Midbrain (tissue), 1 donor: ENCODE measurements at regions not wholly inside any gene's neighbourhood (a gene's known extent, or its start where the extent isn't known, plus 50 kb on each side); places are given as distances from the start of the nearest gene placed in this dataset.
"Not testable (repeated sequence)": the region's sequence is repeated elsewhere in the genome, so short reads cannot be mapped to it uniquely, and the experiment has no call there.

Experiments used
- DNase-seq: peaks from one replicate; lab custom pipeline; 2025; lab: John Stamatoyannopoulos, UW

DNA sequence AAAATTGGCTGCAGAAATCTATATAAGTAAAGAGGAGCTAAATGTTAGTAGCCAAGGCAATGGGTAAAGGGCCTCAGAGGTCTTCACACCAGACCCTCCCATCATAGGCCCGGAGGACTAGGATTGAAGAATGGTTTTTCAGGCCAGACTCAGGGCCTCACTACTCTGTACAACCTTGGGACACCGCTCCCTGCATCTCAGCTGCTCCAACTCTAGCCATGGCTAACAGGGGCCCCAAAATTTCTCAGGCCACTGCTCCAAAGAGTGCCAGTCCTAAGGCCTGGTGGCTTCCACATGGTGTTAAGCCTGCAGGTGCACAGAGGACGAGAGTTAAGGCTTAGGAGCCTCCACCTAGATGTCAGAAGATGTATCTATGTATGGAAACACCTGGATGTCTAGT, 155.5 kb upstream of the MGAT4C start:
- DNase-seq, result no peak

DNA sequence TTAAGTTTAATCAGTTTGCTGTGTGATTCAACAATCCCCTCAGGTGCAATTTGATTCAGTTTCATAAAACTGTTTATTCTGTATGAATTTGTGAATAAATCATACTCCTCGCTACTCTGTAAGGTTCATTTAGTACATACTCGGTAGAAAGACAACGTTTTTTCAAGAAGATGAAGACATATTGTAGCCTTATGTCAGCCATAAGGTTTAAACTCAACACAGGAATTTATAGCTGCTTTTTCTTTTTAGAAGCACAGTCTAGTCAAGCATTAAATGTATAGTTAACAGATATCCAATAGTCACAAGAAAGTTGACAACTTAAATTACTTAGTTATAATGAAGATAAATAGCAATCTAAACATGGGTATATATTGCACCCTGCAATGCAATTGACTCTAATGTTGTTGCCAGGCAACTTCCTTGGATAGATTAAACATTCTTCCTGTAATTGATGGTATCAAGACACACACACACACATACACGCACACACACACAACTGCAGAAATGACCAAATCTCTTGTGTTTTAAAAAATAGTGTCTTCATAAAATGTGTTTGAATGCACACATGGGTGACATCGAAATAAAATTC, 151.5 kb upstream of the MGAT4C start:
- DNase-seq, result no peak

DNA sequence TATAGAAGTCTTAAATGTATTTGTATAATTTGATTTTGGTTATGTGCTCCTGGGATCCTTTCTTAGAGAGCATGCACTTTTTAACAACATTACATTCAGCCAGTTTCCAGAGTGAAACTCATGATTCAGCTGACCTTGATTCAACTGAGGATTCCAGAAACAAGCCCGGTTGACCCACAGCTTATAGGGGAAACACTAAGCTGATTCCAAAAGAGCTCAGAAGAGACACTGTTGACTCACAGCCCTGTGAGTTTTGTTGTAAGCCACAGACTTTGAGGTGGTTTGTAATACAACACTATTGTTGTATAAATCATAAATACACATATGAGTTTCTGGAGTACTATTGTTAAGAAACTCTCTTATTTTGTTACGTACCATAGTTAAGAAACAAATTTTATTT, 133.8 kb upstream of the MGAT4C start:
- DNase-seq, result no peak

DNA sequence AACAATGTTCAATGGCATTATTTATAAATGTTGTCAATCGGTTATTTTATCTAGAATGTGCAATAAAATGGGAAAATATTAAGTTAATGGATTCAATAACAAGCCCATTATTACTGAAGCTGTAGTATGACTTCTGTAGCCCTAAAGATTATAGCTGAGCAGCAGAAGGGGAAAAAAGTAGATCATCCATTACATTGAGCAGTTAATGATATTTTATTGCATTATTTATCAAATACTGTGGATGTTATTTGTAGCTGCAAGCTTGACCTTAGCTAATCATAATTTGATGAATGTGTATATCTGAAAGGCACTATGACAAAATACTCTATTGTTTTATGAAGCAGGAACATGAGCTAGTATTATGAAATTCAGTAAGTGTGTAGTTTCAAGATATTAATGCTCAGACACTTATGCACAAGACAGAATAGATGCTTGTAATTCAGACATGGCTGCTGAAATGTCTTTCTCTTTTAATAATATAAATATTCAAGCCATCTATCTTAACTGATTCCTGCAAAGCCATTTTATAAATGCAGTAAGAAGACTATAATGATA, 131.5 kb upstream of the MGAT4C start:
- no peak for DNase-seq

DNA sequence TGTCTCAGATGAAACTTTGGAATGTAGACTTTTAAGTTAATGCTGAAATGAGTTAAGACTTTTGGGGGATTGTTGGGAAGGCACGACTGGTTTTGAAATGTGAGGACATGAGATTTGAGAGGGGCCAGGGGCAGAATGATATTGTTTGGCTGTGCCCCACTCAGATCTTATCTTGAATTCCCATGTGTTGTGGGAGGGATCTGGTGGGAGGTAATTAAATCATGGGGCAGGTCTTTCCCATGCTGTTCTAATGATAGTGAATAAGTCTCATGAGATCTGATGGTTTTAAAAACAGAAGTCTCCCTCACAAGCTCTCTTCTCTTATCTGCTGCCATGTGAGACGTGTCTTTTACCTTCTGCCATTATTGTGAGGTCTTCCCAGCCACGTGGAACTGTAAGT, 127.6 kb upstream of the MGAT4C start:
- DNase-seq, result not testable (repeated sequence)

DNA sequence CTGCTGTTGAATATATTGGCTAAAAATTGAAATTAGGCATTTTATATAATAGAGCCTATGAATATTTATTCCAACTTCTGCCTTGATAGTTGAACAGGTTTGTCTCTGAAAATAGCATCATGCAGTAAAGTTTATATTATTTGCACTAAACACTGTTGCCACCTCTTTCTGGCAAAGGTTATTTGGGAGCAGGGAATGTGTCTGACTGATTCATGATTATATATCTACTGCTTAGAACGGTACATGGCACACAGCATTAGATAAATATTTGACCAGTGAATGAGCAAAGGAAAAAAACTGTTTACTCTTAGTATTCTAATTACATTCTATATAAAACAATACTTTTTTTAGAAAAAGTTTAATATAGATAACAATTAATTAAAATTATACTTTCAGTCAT, 123.1 kb upstream of the MGAT4C start:
- no peak for DNase-seq

DNA sequence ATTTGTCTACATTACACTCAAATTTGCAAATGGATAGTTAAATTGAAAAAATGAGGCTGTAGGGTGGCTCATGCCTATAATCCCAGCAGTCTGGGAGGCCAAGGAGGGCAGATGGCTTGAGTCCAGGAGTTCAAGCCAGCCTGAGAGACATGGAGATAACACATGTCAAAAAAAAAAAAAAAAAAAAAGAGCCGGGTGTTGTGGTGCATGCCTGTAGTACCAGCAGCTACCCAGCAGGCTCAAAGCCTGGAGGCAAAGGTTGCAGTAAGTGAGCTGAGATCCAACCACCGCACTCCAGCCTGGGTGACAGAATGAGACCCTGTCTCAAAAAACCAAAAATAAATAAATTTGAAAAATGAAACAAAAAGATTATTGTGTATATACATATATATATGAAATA, 119.9 kb upstream of the MGAT4C start:
- no peak for DNase-seq

DNA sequence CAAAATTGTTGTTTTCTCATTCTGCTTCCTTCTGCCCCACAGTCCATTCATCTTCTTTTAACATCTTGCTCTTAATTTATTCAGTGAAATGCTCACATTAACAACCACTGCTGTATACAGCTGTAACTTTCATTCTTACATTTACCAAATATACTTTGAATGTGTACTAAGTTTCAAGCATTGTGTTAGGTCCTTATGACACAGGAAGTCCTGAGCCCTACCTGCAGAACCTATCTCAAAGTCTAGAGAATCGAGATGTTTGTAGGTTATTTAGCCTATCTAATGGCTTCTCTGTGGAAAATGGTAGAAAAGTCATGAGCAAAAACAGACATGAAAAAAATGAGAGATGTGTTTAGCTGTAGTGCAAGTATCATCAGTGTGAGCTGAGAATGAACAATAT, 117.6 kb upstream of the MGAT4C start:
- DNase-seq, result no peak

DNA sequence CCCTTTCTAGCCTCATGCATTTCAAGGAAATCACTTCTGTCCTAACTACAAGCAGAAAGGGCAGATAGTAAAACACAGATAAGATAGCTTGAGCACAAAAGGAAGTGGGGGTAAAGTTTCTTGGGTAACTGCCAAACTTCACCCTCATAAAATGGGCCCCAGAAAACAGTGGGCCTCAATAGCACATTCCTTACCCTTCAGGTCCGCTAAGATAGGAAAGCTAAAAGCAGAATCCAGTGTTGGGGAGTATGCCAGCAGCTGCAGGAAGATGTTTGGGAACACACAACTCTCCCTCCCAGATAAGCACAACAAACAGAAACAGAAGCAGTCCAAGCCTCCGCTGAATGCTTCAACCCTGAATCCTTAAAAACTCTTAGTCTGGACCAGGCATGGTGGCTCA, 110.9 kb upstream of the MGAT4C start:
- DNase-seq, result no peak

DNA sequence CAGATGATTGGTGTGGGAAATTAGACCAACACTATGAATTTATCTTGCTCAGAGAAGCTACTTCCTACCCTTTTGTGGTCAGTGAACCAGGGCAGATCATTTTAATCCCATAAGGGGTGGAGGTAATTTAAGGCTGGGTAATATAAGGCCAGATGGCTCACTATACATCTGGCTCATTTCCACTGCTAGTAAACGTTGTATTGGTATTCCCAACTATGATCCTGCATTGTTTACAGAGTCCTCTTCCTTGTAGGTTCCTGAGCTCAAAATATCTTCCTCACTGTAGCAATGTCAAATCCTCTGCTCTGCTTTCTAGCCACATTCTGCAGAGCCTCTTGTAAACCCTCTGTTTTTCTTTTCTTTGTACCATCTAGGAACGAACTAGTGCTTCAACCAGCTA, 93.0 kb upstream of the MGAT4C start:
- DNase-seq, result no peak

DNA sequence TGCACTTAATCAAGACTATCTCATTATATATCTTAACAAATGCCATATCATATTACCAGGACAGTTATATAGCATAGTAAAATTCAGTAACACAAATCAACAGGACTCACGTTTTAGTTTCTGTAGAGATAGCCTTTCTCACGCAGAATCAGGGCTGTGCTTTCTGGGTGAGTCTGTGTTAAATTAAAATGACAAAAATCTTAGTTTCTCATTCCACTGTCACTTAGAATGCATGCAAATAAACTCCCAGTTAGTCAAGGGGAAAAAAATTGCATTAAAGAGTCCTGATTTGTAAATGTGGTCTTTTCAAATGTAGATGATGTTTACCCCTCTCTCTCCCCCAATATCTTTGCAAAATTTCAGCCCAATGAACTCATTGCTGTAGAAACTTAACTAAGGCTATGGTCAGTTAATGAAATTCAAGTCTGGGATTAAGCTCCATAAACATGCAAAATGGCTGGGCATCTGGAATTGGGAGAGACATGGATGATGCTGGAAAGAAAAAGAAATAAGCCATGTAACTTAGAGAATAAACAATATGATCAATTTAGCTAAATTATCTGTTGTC, 77.8 kb upstream of the MGAT4C start:
- DNase-seq, result no peak

DNA sequence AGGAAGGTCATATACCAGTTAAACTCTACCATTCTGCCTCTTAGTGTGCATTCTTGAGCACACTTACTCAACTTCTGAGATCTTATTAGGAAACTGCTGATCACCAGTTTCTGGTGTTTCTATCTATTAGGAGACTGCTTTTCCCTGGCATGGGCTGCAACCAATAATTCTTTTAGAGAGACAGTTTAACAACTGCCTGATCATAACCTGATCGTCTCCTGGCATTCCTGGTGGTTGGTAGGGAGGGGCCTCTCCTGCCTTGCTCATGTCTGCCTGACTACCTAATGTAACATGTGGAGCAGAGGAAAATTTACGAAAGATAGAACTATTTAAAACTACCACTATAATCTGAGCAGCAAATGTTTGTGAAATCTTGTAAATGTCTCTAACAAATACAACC, 75.3 kb upstream of the MGAT4C start:
- no peak for DNase-seq

DNA sequence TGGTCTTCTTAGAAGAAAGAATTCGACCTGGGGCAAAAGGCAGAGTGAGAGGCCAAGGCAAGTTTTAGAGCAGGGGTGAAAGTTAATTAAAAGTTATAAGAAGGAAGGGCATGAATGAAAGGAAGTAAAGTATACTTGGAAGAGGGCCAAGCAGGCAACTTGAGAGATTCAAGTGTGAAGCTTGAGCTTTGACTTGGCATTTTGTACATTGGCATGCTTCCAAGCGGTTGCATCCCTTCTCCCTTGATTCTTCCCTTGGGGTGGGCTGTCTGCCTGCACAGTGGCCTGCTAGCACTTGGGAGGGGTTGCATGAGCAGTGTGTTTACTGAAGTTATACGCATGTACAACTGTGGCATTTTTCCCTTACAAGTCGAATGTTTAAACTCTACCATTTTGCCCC, 74.8 kb upstream of the MGAT4C start:
- no peak for DNase-seq

DNA sequence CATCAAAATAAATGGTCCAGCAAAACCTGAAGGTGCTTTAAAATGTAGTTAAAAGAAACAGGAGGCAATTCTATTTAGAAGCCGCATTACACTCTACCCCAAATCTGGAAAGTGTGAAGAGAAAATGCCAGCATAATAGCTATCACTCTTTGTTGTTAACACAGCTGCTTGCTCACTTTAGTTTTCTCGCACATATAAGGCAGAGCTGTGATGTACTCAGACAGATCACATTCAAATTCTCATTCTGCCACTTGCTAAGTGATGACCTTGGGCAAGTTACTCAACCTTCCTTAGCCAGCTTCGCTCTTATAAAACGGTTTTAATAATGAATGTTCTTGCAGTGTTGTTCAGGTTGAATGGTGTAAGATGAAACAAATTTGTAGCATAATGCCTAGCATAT, 56.0 kb upstream of the MGAT4C start:
- no peak for DNase-seq
